MG63 (cell line): ENCODE measurements at regions not wholly inside any gene's neighbourhood (a gene's known extent, or its start where the extent isn't known, plus 50 kb on each side); places are given as distances from the start of the nearest gene placed in this dataset.
"Not testable (repeated sequence)": the region's sequence is repeated elsewhere in the genome, so short reads cannot be mapped to it uniquely, and the experiment has no call there.

Experiments used
- DNase-seq: peaks from one replicate; pipeline ENCODE4 v3.0.0-alpha.2; 2020
- H3K27me3 ChIP-seq: fragments of 250-450 bp; sonication (Bioruptor Pico); 2 replicates; pipeline ENCODE4 v1.5.1; 2020; ENCODE audit warnings: mild to moderate bottlenecking, moderate library complexity
- H3K36me3 ChIP-seq: fragments of 250-450 bp; sonication (Bioruptor Pico); 2 replicates; pipeline ENCODE4 v1.5.1; 2020; ENCODE audit warnings: mild to moderate bottlenecking, moderate library complexity
- H3K4me3 ChIP-seq: fragments of 250-450 bp; sonication (Bioruptor Pico); 2 replicates; pipeline ENCODE4 v1.5.1; 2020; ENCODE audit warnings: mild to moderate bottlenecking, moderate library complexity
- H3K9me3 ChIP-seq: fragments of 250-450 bp; sonication (Bioruptor Pico); 2 replicates; pipeline ENCODE4 v1.5.1; 2020; ENCODE audit warnings: mild to moderate bottlenecking, moderate library complexity

GRCh38 chr12:127774828-127775227, 492.1 kb upstream of the TMEM132C start:
- Histone ChIP-seq H3K27me3 (no peaks in the 10 kb centered on the region), H3K4me3 (no peak overlapping the region), H3K36me3 (no peaks in the 10 kb centered on the region), H3K9me3 (no peaks in the 10 kb centered on the region)
- DNase-seq: no peak

GRCh38 chr12:127779301-127780045, 487.5 kb upstream of the TMEM132C start:
- Histone ChIP-seq H3K4me3 (no peak overlapping the region), H3K27me3 (no peaks in the 10 kb centered on the region), H3K9me3 (no peaks in the 10 kb centered on the region), H3K36me3 (no peaks in the 10 kb centered on the region)
- DNase-seq: peak; percentile 20

GRCh38 chr12:127780881-127781280, 486.1 kb upstream of the TMEM132C start:
- Histone ChIP-seq H3K9me3 (no peaks in the 10 kb centered on the region), H3K36me3 (no peaks in the 10 kb centered on the region), H3K4me3 (no peak overlapping the region), H3K27me3 (no peaks in the 10 kb centered on the region)
- DNase-seq: no peak

GRCh38 chr12:127781336-127781735, 485.6 kb upstream of the TMEM132C start:
- Histone ChIP-seq H3K36me3 (no peaks in the 10 kb centered on the region), H3K4me3 (no peak overlapping the region), H3K9me3 (no peaks in the 10 kb centered on the region), H3K27me3 (no peaks in the 10 kb centered on the region)
- no peak for DNase-seq

- Histone ChIP-seq H3K36me3 (no peaks in the 10 kb centered on the region), H3K4me3 (no peak overlapping the region), H3K9me3 (no peaks in the 10 kb centered on the region), H3K27me3 (no peaks in the 10 kb centered on the region)
- peak; percentile 76 for DNase-seq
These were observed 481.4 kb upstream of the TMEM132C start for GRCh38 chr12:127785540-127785939.

GRCh38 chr12:127785986-127786590, 480.9 kb upstream of the TMEM132C start:
- DNase-seq: no peak

GRCh38 chr12:127787544-127787943, 479.4 kb upstream of the TMEM132C start:
- H3K36me3 ChIP-seq: no peaks in the 10 kb centered on the region
- H3K27me3 ChIP-seq: no peaks in the 10 kb centered on the region
- no peak for DNase-seq
- H3K9me3 ChIP-seq: no peaks in the 10 kb centered on the region
- no peak overlapping the region for H3K4me3 ChIP-seq

More at GRCh38 chr12:127785986-127786590, 480.9 kb upstream of the TMEM132C start:
- H3K27me3 ChIP-seq: no peaks in the 10 kb centered on the region
- H3K4me3 ChIP-seq: no peak overlapping the region
- H3K36me3 ChIP-seq: no peaks in the 10 kb centered on the region
- H3K9me3 ChIP-seq: no peaks in the 10 kb centered on the region

GRCh38 chr12:127790376-127790775, 476.6 kb upstream of the TMEM132C start:
- Histone ChIP-seq H3K27me3 (no peaks in the 10 kb centered on the region), H3K9me3 (no peaks in the 10 kb centered on the region; the same call in 1 of the 2 replicates), H3K36me3 (no peaks in the 10 kb centered on the region), H3K4me3 (no peak overlapping the region)
- no peak for DNase-seq

GRCh38 chr12:127791217-127791616, 475.8 kb upstream of the TMEM132C start:
- Histone ChIP-seq H3K36me3 (no peaks in the 10 kb centered on the region), H3K4me3 (no peak overlapping the region), H3K27me3 (no peaks in the 10 kb centered on the region), H3K9me3 (no peaks in the 10 kb centered on the region; the same call in 1 of the 2 replicates)
- no peak for DNase-seq

GRCh38 chr12:127797918-127798317, 469.1 kb upstream of the TMEM132C start:
- Histone ChIP-seq H3K36me3 (no peaks in the 10 kb centered on the region), H3K27me3 (no peaks in the 10 kb centered on the region), H3K9me3 (no peaks in the 10 kb centered on the region; the same call in none of the 2 replicates), H3K4me3 (no peak overlapping the region)
- no peak for DNase-seq

- no peaks in the 10 kb centered on the region for H3K36me3 ChIP-seq
- no peak for DNase-seq
- no peaks in the 10 kb centered on the region for H3K9me3 ChIP-seq
- H3K27me3 ChIP-seq: no peaks in the 10 kb centered on the region
- no peak overlapping the region for H3K4me3 ChIP-seq
These were observed 464.7 kb upstream of the TMEM132C start for GRCh38 chr12:127802271-127802670.

GRCh38 chr12:127803545-127803944, 463.4 kb upstream of the TMEM132C start:
- Histone ChIP-seq H3K4me3 (no peak overlapping the region), H3K36me3 (no peaks in the 10 kb centered on the region), H3K27me3 (no peaks in the 10 kb centered on the region), H3K9me3 (no peaks in the 10 kb centered on the region)
- peak; percentile 66 for DNase-seq

- Histone ChIP-seq H3K36me3 (no peaks in the 10 kb centered on the region), H3K4me3 (no peak overlapping the region), H3K27me3 (no peaks in the 10 kb centered on the region), H3K9me3 (no peaks in the 10 kb centered on the region)
- peak; percentile 54 for DNase-seq
These were observed 457.7 kb upstream of the TMEM132C start for GRCh38 chr12:127809275-127809674.

- H3K9me3 ChIP-seq: no peaks in the 10 kb centered on the region
- H3K36me3 ChIP-seq: no peaks in the 10 kb centered on the region
- DNase-seq: peak; percentile 72
- H3K4me3 ChIP-seq: no peak overlapping the region
- no peaks in the 10 kb centered on the region for H3K27me3 ChIP-seq
These were observed 456.9 kb upstream of the TMEM132C start for GRCh38 chr12:127810041-127810440.

GRCh38 chr12:127810459-127810858, 456.5 kb upstream of the TMEM132C start:
- H3K27me3 ChIP-seq, H3K4me3 ChIP-seq, H3K9me3 ChIP-seq, H3K36me3 ChIP-seq: not testable (repeated sequence)
- DNase-seq: peak; percentile 53

GRCh38 chr12:127811988-127812387, 455.0 kb upstream of the TMEM132C start:
- H3K27me3 ChIP-seq: no peaks in the 10 kb centered on the region
- no peaks in the 10 kb centered on the region for H3K9me3 ChIP-seq
- H3K36me3 ChIP-seq: no peaks in the 10 kb centered on the region
- DNase-seq: peak; percentile 61
- no peak overlapping the region for H3K4me3 ChIP-seq

- no peak for DNase-seq
- H3K27me3 ChIP-seq: no peaks in the 10 kb centered on the region
- H3K9me3 ChIP-seq: no peaks in the 10 kb centered on the region
- no peak overlapping the region for H3K4me3 ChIP-seq
- H3K36me3 ChIP-seq: no peaks in the 10 kb centered on the region
These were observed 453.8 kb upstream of the TMEM132C start for GRCh38 chr12:127813147-127813546.

GRCh38 chr12:127819056-127819455, 447.9 kb upstream of the TMEM132C start:
- no peaks in the 10 kb centered on the region for H3K9me3 ChIP-seq
- H3K4me3 ChIP-seq: no peak overlapping the region
- no peaks in the 10 kb centered on the region for H3K36me3 ChIP-seq
- H3K27me3 ChIP-seq: no peaks in the 10 kb centered on the region
- no peak for DNase-seq
